A204.1 (cell line): ENCODE measurements at regions not wholly inside any gene's neighbourhood (a gene's known extent, or its start where the extent isn't known, plus 50 kb on each side); places are given as distances from the start of the nearest gene placed in this dataset.

Experiments
- FAIRE-seq: peaks from 2 replicates; lab custom pipeline; 2012; peaks lifted over from hg19 to GRCh38; lab: Jason Lieb, UNC

GRCh38 chr10:50936335-50936734, 50.9 kb upstream of the A1CF start:
- FAIRE-seq, result no peak

- peak; percentile 91 for FAIRE-seq
Measured at GRCh38 chr10:50937230-50937907, 51.9 kb upstream of the A1CF start.

GRCh38 chr10:50941629-50942028, 56.2 kb upstream of the A1CF start:
- no peak for FAIRE-seq

GRCh38 chr10:50946991-50947781, 61.8 kb upstream of the A1CF start:
- FAIRE-seq, result no peak

GRCh38 chr10:50951365-50951764, 65.9 kb upstream of the A1CF start:
- FAIRE-seq, result no peak

GRCh38 chr10:50961297-50961696, 75.9 kb upstream of the A1CF start:
- FAIRE-seq, result no peak

GRCh38 chr10:50963063-50963462, 77.6 kb upstream of the A1CF start:
- no peak for FAIRE-seq

- no peak for FAIRE-seq
Measured at GRCh38 chr10:50968386-50969091, 83.1 kb upstream of the A1CF start.

GRCh38 chr10:50972591-50972990, 87.2 kb upstream of the A1CF start:
- FAIRE-seq, result no peak

GRCh38 chr10:50981385-50981784, 92.9 kb upstream of the PRKG1 start:
- peak; percentile 47 for FAIRE-seq

- FAIRE-seq, result no peak
Measured at GRCh38 chr10:50981904-50982303, 92.4 kb upstream of the PRKG1 start.

GRCh38 chr10:50982989-50983388, 91.3 kb upstream of the PRKG1 start:
- no peak for FAIRE-seq

GRCh38 chr10:50987934-50988333, 86.4 kb upstream of the PRKG1 start:
- FAIRE-seq, result no peak

- peak; percentile 95 for FAIRE-seq
Measured at GRCh38 chr10:50988792-50989191, 85.5 kb upstream of the PRKG1 start.

- no peak for FAIRE-seq
Measured at GRCh38 chr10:50990568-50991455, 83.5 kb upstream of the PRKG1 start.

GRCh38 chr10:50991456-50992355, 82.6 kb upstream of the PRKG1 start:
- FAIRE-seq, result no peak

- FAIRE-seq, result no peak
Measured at GRCh38 chr10:50992356-50992901, 81.9 kb upstream of the PRKG1 start.

GRCh38 chr10:50992972-50993766, 81.1 kb upstream of the PRKG1 start:
- FAIRE-seq, result no peak

- FAIRE-seq, result no peak
Measured at GRCh38 chr10:50993771-50994251, 80.5 kb upstream of the PRKG1 start.

GRCh38 chr10:50997461-50997860, 76.8 kb upstream of the PRKG1 start:
- no peak for FAIRE-seq
